ENCODE measurements at regions not wholly inside any gene's neighbourhood (a gene's known extent, or its start where the extent isn't known, plus 50 kb on each side); places are given as distances from the start of the nearest gene placed in this dataset.

- no peaks in the 10 kb centered on the region for H3K27me3 ChIP-seq (ENCODE audit: control insufficient read depth in 2 of 2, insufficient read depth in 2 of 2, low read length in 2 of 2)
- no peaks in the 10 kb centered on the region for H3K36me3 ChIP-seq (ENCODE audit: control insufficient read depth in 2 of 2, insufficient read depth in 2 of 2, low read length in 2 of 2)
- no peak overlapping the region for H3K9ac ChIP-seq (ENCODE audit: low read depth in 1 of 2, low read length in 2 of 2)
- H3K9me3 ChIP-seq (ENCODE audit: control insufficient read depth in 2 of 2, low read length in 2 of 2) = no peaks in the 10 kb centered on the region
- no peak overlapping the region for H3K27ac ChIP-seq (ENCODE audit: low read depth in 2 of 2, low read length in 2 of 2)
- H3K4me1 ChIP-seq (ENCODE audit: control insufficient read depth in 2 of 2, insufficient read depth in 2 of 2, low read length in 2 of 2) = no peaks in the 10 kb centered on the region
- no peak overlapping the region for H3K4me3 ChIP-seq (ENCODE audit: low read length in 2 of 2)
These were observed 154.1 kb upstream of the CDH19 start for GRCh38 chr18:66757946-66758345.

- Histone ChIP-seq H3K27ac (ENCODE audit: low read depth in 2 of 2, low read length in 2 of 2) (no peak overlapping the region), H3K9ac (ENCODE audit: low read depth in 1 of 2, low read length in 2 of 2) (no peak overlapping the region), H3K9me3 (ENCODE audit: control insufficient read depth in 2 of 2, low read length in 2 of 2) (no peaks in the 10 kb centered on the region), H3K27me3 (ENCODE audit: control insufficient read depth in 2 of 2, insufficient read depth in 2 of 2, low read length in 2 of 2) (no peaks in the 10 kb centered on the region), H3K4me3 (ENCODE audit: low read length in 2 of 2) (no peak overlapping the region), H3K36me3 (ENCODE audit: control insufficient read depth in 2 of 2, insufficient read depth in 2 of 2, low read length in 2 of 2) (no peaks in the 10 kb centered on the region), H3K4me1 (ENCODE audit: control insufficient read depth in 2 of 2, insufficient read depth in 2 of 2, low read length in 2 of 2) (no peaks in the 10 kb centered on the region)
These were observed 150.4 kb upstream of the CDH19 start for GRCh38 chr18:66754335-66754734.

- no peak overlapping the region for H3K27ac ChIP-seq (ENCODE audit: low read depth in 2 of 2, low read length in 2 of 2)
- no peaks in the 10 kb centered on the region for H3K27me3 ChIP-seq (ENCODE audit: control insufficient read depth in 2 of 2, insufficient read depth in 2 of 2, low read length in 2 of 2)
- no peaks in the 10 kb centered on the region for H3K4me1 ChIP-seq (ENCODE audit: control insufficient read depth in 2 of 2, insufficient read depth in 2 of 2, low read length in 2 of 2)
- no peaks in the 10 kb centered on the region for H3K9me3 ChIP-seq (ENCODE audit: control insufficient read depth in 2 of 2, low read length in 2 of 2)
- no peak overlapping the region for H3K4me3 ChIP-seq (ENCODE audit: low read length in 2 of 2)
- H3K36me3 ChIP-seq (ENCODE audit: control insufficient read depth in 2 of 2, insufficient read depth in 2 of 2, low read length in 2 of 2) = no peaks in the 10 kb centered on the region
- H3K9ac ChIP-seq (ENCODE audit: low read depth in 1 of 2, low read length in 2 of 2) = no peak overlapping the region
These were observed 148.8 kb upstream of the CDH19 start for GRCh38 chr18:66752733-66753132.

DNA sequence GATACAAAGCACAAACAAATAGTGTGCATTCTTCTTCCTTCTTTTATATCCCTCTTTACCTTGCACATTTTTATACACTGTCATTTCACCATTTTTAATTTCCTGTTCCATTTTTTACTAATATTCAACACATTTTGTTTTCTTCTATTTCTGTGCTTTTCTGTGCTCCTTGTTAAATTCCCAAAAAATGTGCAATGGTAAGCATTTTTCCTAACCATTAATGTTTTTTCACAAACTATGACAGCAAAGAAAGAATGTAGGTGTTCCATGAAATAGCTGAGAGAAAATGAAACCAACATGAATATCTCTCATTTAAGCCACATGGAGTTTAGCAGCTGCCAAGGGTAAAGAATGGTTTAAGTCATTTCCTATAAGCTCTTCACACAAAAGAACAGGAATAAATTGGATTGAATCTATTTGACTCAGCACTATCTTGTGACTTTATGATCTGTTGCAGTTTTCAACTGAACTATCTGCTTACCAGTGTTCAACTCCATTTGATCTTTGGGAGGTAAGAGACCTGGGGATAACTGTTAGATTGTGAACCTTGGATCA lies 145.7 kb upstream of the CDH19 start:
- H3K27ac ChIP-seq (ENCODE audit: low read depth in 2 of 2, low read length in 2 of 2) = no peak overlapping the region
- H3K9me3 ChIP-seq (ENCODE audit: control insufficient read depth in 2 of 2, low read length in 2 of 2) = no peaks in the 10 kb centered on the region
- H3K4me1 ChIP-seq (ENCODE audit: control insufficient read depth in 2 of 2, insufficient read depth in 2 of 2, low read length in 2 of 2) = no peaks in the 10 kb centered on the region
- no peaks in the 10 kb centered on the region for H3K36me3 ChIP-seq (ENCODE audit: control insufficient read depth in 2 of 2, insufficient read depth in 2 of 2, low read length in 2 of 2)
- no peak overlapping the region for H3K9ac ChIP-seq (ENCODE audit: low read depth in 1 of 2, low read length in 2 of 2)
- no peaks in the 10 kb centered on the region for H3K27me3 ChIP-seq (ENCODE audit: control insufficient read depth in 2 of 2, insufficient read depth in 2 of 2, low read length in 2 of 2)
- H3K4me3 ChIP-seq (ENCODE audit: low read length in 2 of 2) = no peak overlapping the region

- no peaks in the 10 kb centered on the region for H3K36me3 ChIP-seq (ENCODE audit: control insufficient read depth in 2 of 2, insufficient read depth in 2 of 2, low read length in 2 of 2)
- H3K4me1 ChIP-seq (ENCODE audit: control insufficient read depth in 2 of 2, insufficient read depth in 2 of 2, low read length in 2 of 2) = no peaks in the 10 kb centered on the region
- H3K9ac ChIP-seq (ENCODE audit: low read depth in 1 of 2, low read length in 2 of 2) = no peak overlapping the region
- no peaks in the 10 kb centered on the region for H3K9me3 ChIP-seq (ENCODE audit: control insufficient read depth in 2 of 2, low read length in 2 of 2)
- H3K27me3 ChIP-seq (ENCODE audit: control insufficient read depth in 2 of 2, insufficient read depth in 2 of 2, low read length in 2 of 2) = no peaks in the 10 kb centered on the region
- no peak overlapping the region for H3K27ac ChIP-seq (ENCODE audit: low read depth in 2 of 2, low read length in 2 of 2)
- H3K4me3 ChIP-seq (ENCODE audit: low read length in 2 of 2) = no peak overlapping the region
These were observed 145.1 kb upstream of the CDH19 start for GRCh38 chr18:66749030-66749429.

- Histone ChIP-seq H3K9ac (ENCODE audit: low read depth in 1 of 2, low read length in 2 of 2) (no peak overlapping the region), H3K27ac (ENCODE audit: low read depth in 2 of 2, low read length in 2 of 2) (no peak overlapping the region), H3K4me3 (ENCODE audit: low read length in 2 of 2) (no peak overlapping the region)
These were observed 138.9 kb upstream of the CDH19 start for GRCh38 chr18:66742832-66743231.

DNA sequence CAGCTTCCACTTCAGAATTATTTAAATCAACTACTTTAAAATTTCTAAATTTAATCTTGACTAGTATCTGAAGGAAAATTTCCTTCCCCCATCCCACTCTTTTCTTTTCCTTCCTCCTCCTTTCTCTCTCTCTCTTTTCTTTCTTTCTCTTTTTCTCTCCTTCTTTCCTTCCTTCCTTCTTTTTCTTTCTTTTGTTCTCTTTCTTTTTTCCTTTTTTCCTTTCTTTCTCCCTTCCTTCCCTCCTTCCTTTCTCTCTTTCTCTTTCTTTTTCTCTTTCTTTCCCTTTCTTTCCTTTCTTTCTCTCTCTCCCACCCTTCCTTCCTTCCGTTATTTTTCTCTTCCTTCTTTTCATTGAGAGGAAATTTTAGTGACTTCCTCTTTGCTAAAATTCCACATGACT lies 132.0 kb upstream of the CDH19 start:
- Histone ChIP-seq H3K36me3 (ENCODE audit: control insufficient read depth in 2 of 2, insufficient read depth in 2 of 2, low read length in 2 of 2) (no peaks in the 10 kb centered on the region), H3K4me3 (ENCODE audit: low read length in 2 of 2) (no peak overlapping the region), H3K27ac (ENCODE audit: low read depth in 2 of 2, low read length in 2 of 2) (no peak overlapping the region), H3K9ac (ENCODE audit: low read depth in 1 of 2, low read length in 2 of 2) (no peak overlapping the region), H3K4me1 (ENCODE audit: control insufficient read depth in 2 of 2, insufficient read depth in 2 of 2, low read length in 2 of 2) (no peaks in the 10 kb centered on the region), H3K9me3 (ENCODE audit: control insufficient read depth in 2 of 2, low read length in 2 of 2) (no peaks in the 10 kb centered on the region), H3K27me3 (ENCODE audit: control insufficient read depth in 2 of 2, insufficient read depth in 2 of 2, low read length in 2 of 2) (no peaks in the 10 kb centered on the region)

More at GRCh38 chr18:66742832-66743231, 138.9 kb upstream of the CDH19 start:
- no peaks in the 10 kb centered on the region for H3K9me3 ChIP-seq (ENCODE audit: control insufficient read depth in 2 of 2, low read length in 2 of 2)
- H3K27me3 ChIP-seq (ENCODE audit: control insufficient read depth in 2 of 2, insufficient read depth in 2 of 2, low read length in 2 of 2) = no peaks in the 10 kb centered on the region
- no peaks in the 10 kb centered on the region for H3K36me3 ChIP-seq (ENCODE audit: control insufficient read depth in 2 of 2, insufficient read depth in 2 of 2, low read length in 2 of 2)
- no peaks in the 10 kb centered on the region for H3K4me1 ChIP-seq (ENCODE audit: control insufficient read depth in 2 of 2, insufficient read depth in 2 of 2, low read length in 2 of 2)

DNA sequence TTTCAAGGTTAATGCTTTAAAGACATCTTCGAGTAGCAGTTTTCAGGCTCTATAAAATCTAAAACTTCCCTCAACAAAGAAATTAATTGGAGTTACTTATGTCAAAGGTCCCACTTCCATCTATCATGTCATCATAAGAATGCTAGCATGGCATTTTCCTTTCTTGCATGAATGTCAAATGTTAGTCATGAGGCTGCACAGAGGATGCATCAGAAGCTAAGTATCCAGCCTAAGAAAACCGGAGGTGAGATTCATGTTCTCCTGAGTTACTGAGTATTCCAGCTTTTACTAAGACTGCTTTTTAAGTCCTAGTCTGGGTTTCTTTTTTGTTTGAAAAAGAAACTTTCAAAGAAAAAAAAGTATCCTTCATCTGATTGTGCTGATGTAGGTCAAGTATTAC lies 130.6 kb upstream of the CDH19 start:
- no peak overlapping the region for H3K9ac ChIP-seq (ENCODE audit: low read depth in 1 of 2, low read length in 2 of 2)
- no peaks in the 10 kb centered on the region for H3K36me3 ChIP-seq (ENCODE audit: control insufficient read depth in 2 of 2, insufficient read depth in 2 of 2, low read length in 2 of 2)
- no peaks in the 10 kb centered on the region for H3K4me1 ChIP-seq (ENCODE audit: control insufficient read depth in 2 of 2, insufficient read depth in 2 of 2, low read length in 2 of 2)
- no peak overlapping the region for H3K27ac ChIP-seq (ENCODE audit: low read depth in 2 of 2, low read length in 2 of 2)
- H3K4me3 ChIP-seq (ENCODE audit: low read length in 2 of 2) = no peak overlapping the region
- H3K9me3 ChIP-seq (ENCODE audit: control insufficient read depth in 2 of 2, low read length in 2 of 2) = no peaks in the 10 kb centered on the region
- no peaks in the 10 kb centered on the region for H3K27me3 ChIP-seq (ENCODE audit: control insufficient read depth in 2 of 2, insufficient read depth in 2 of 2, low read length in 2 of 2)

- Histone ChIP-seq H3K9me3 (ENCODE audit: control insufficient read depth in 2 of 2, low read length in 2 of 2) (no peaks in the 10 kb centered on the region), H3K27me3 (ENCODE audit: control insufficient read depth in 2 of 2, insufficient read depth in 2 of 2, low read length in 2 of 2) (no peaks in the 10 kb centered on the region), H3K4me1 (ENCODE audit: control insufficient read depth in 2 of 2, insufficient read depth in 2 of 2, low read length in 2 of 2) (no peaks in the 10 kb centered on the region), H3K4me3 (ENCODE audit: low read length in 2 of 2) (no peak overlapping the region), H3K27ac (ENCODE audit: low read depth in 2 of 2, low read length in 2 of 2) (no peak overlapping the region), H3K36me3 (ENCODE audit: control insufficient read depth in 2 of 2, insufficient read depth in 2 of 2, low read length in 2 of 2) (no peaks in the 10 kb centered on the region), H3K9ac (ENCODE audit: low read depth in 1 of 2, low read length in 2 of 2) (no peak overlapping the region)
These were observed 128.0 kb upstream of the CDH19 start for GRCh38 chr18:66731890-66732289.

GRCh38 chr18:66729442-66730239 lies 125.8 kb upstream of the CDH19 start:
- H3K9me3 ChIP-seq (ENCODE audit: control insufficient read depth in 2 of 2, low read length in 2 of 2) = no peaks in the 10 kb centered on the region
- H3K9ac ChIP-seq (ENCODE audit: low read depth in 1 of 2, low read length in 2 of 2) = no peak overlapping the region
- peaks cover 6 to 11% of the 10 kb centered on the region in 2 donors for H3K4me1 ChIP-seq (ENCODE audit: control insufficient read depth in 2 of 2, insufficient read depth in 2 of 2, low read length in 2 of 2)
- H3K36me3 ChIP-seq (ENCODE audit: control insufficient read depth in 2 of 2, insufficient read depth in 2 of 2, low read length in 2 of 2) = no peaks in the 10 kb centered on the region
- no peak overlapping the region for H3K27ac ChIP-seq (ENCODE audit: low read depth in 2 of 2, low read length in 2 of 2)
- no peak overlapping the region for H3K4me3 ChIP-seq (ENCODE audit: low read length in 2 of 2)
- no peaks in the 10 kb centered on the region for H3K27me3 ChIP-seq (ENCODE audit: control insufficient read depth in 2 of 2, insufficient read depth in 2 of 2, low read length in 2 of 2)

Measured in mucosa of rectum (tissue), 2 donors.